Central memory CD8-positive, alpha-beta T cell (primary cell): ENCODE measurements at regions not wholly inside any gene's neighbourhood (a gene's known extent, or its start where the extent isn't known, plus 50 kb on each side); places are given as distances from the start of the nearest gene placed in this dataset.

Source experiments
- ATAC-seq: fragments of 150-1000 bp; cut with Tn5 transposase; replicated peaks from 2 replicates; pipeline ENCODE4 v1.10.0; 2022; ENCODE audit warnings: mild to moderate bottlenecking, moderate FRiP score, moderate number of reproducible peaks; ENCODE audit not compliant: poor library complexity, severe bottlenecking; ENCODE audit errors: extremely low read depth
- DNase-seq, 2 donors: peaks; one replicate each; pipeline ENCODE4 v3.0.0; 2021; ENCODE audit warnings: low spot score in 2 of 2
- H3K27ac Mint-ChIP-seq: one replicate; pipeline ENCODE4 v1.8.0; 2022; ENCODE audit warnings: low read depth, mild to moderate bottlenecking, moderate library complexity, mixed read lengths
- H3K27me3 Mint-ChIP-seq: one replicate; pipeline ENCODE4 v1.8.0; 2022; ENCODE audit warnings: mixed read lengths
- H3K36me3 Mint-ChIP-seq: one replicate; pipeline ENCODE4 v1.8.0; 2022; ENCODE audit warnings: mild to moderate bottlenecking, moderate library complexity, mixed read lengths; ENCODE audit not compliant: insufficient read depth
- H3K4me1 Mint-ChIP-seq: one replicate; pipeline ENCODE4 v1.8.0; 2022; ENCODE audit warnings: mixed read lengths
- H3K4me3 Mint-ChIP-seq: one replicate; pipeline ENCODE4 v1.8.0; 2022; ENCODE audit warnings: mild to moderate bottlenecking, moderate library complexity, mixed read lengths
- H3K9me3 Mint-ChIP-seq: one replicate; pipeline ENCODE4 v1.8.0; 2022; ENCODE audit warnings: mixed read lengths

- H3K27me3 Mint-ChIP-seq = no peaks in the 10 kb centered on the region
- no peaks in the 10 kb centered on the region for H3K4me1 Mint-ChIP-seq
- H3K27ac Mint-ChIP-seq = no peak overlapping the region
- H3K4me3 Mint-ChIP-seq = no peak overlapping the region
- DNase-seq = no peak
- ATAC-seq = no peak
- H3K36me3 Mint-ChIP-seq = no peaks in the 10 kb centered on the region
- no peaks in the 10 kb centered on the region for H3K9me3 Mint-ChIP-seq
Measured at GRCh38 chr2:145112467-145112866, 592.5 kb upstream of the ZEB2 start.

- DNase-seq (no peak), ATAC-seq (no peak)
- H3K27me3 Mint-ChIP-seq = no peaks in the 10 kb centered on the region
- no peak overlapping the region for H3K27ac Mint-ChIP-seq
- no peaks in the 10 kb centered on the region for H3K36me3 Mint-ChIP-seq
- no peaks in the 10 kb centered on the region for H3K9me3 Mint-ChIP-seq
- no peaks in the 10 kb centered on the region for H3K4me1 Mint-ChIP-seq
- H3K4me3 Mint-ChIP-seq = no peak overlapping the region
Measured at GRCh38 chr2:145110668-145111356, 590.9 kb upstream of the ZEB2 start.

- no peaks in the 10 kb centered on the region for H3K9me3 Mint-ChIP-seq
- no peak overlapping the region for H3K27ac Mint-ChIP-seq
- H3K4me3 Mint-ChIP-seq = no peak overlapping the region
- H3K4me1 Mint-ChIP-seq = no peaks in the 10 kb centered on the region
- no peaks in the 10 kb centered on the region for H3K36me3 Mint-ChIP-seq
- ATAC-seq (no peak), DNase-seq (no peak)
- no peaks in the 10 kb centered on the region for H3K27me3 Mint-ChIP-seq
Measured at GRCh38 chr2:145108959-145109710, 589.2 kb upstream of the ZEB2 start.

GRCh38 chr2:145108361-145108778, 588.5 kb upstream of the ZEB2 start:
- Mint-ChIP-seq H3K27me3 (no peaks in the 10 kb centered on the region), H3K4me3 (no peak overlapping the region), H3K4me1 (no peaks in the 10 kb centered on the region), H3K9me3 (no peaks in the 10 kb centered on the region), H3K27ac (no peak overlapping the region), H3K36me3 (no peaks in the 10 kb centered on the region)
- DNase-seq (no peak), ATAC-seq (no peak)

- H3K4me1 Mint-ChIP-seq = no peaks in the 10 kb centered on the region
- H3K4me3 Mint-ChIP-seq = no peak overlapping the region
- peaks cover under 1% of the 10 kb centered on the region for H3K27me3 Mint-ChIP-seq
- ATAC-seq = no peak
- H3K9me3 Mint-ChIP-seq = no peaks in the 10 kb centered on the region
- H3K36me3 Mint-ChIP-seq = no peaks in the 10 kb centered on the region
- no peak for DNase-seq
- H3K27ac Mint-ChIP-seq = no peak overlapping the region
Measured at GRCh38 chr2:145106293-145106692, 586.4 kb upstream of the ZEB2 start.

GRCh38 chr2:145102706-145103105, 582.8 kb upstream of the ZEB2 start:
- H3K27me3 Mint-ChIP-seq = peaks cover 29% of the 10 kb centered on the region
- H3K36me3 Mint-ChIP-seq = no peaks in the 10 kb centered on the region
- H3K4me1 Mint-ChIP-seq = no peaks in the 10 kb centered on the region
- no peak overlapping the region for H3K4me3 Mint-ChIP-seq
- DNase-seq = no peak
- H3K27ac Mint-ChIP-seq = no peak overlapping the region
- ATAC-seq = no peak
- no peaks in the 10 kb centered on the region for H3K9me3 Mint-ChIP-seq

GRCh38 chr2:145100301-145100700, 580.4 kb upstream of the ZEB2 start:
- no peaks in the 10 kb centered on the region for H3K4me1 Mint-ChIP-seq
- no peaks in the 10 kb centered on the region for H3K36me3 Mint-ChIP-seq
- H3K9me3 Mint-ChIP-seq = no peaks in the 10 kb centered on the region

GRCh38 chr2:145096582-145096981, 576.7 kb upstream of the ZEB2 start:
- H3K27me3 Mint-ChIP-seq = peaks cover 56% of the 10 kb centered on the region
- no peaks in the 10 kb centered on the region for H3K4me1 Mint-ChIP-seq
- DNase-seq (no peak), ATAC-seq (no peak)
- H3K36me3 Mint-ChIP-seq = no peaks in the 10 kb centered on the region
- no peak overlapping the region for H3K4me3 Mint-ChIP-seq
- no peaks in the 10 kb centered on the region for H3K9me3 Mint-ChIP-seq
- H3K27ac Mint-ChIP-seq = no peak overlapping the region

More at GRCh38 chr2:145100301-145100700, 580.4 kb upstream of the ZEB2 start:
- no peak for DNase-seq
- Mint-ChIP-seq H3K27ac (no peak overlapping the region), H3K4me3 (no peak overlapping the region), H3K27me3 (peaks cover 49% of the 10 kb centered on the region)
- ATAC-seq = no peak

GRCh38 chr2:145095641-145096435, 575.9 kb upstream of the ZEB2 start:
- Mint-ChIP-seq H3K36me3 (no peaks in the 10 kb centered on the region), H3K27me3 (peaks cover 51% of the 10 kb centered on the region), H3K4me1 (no peaks in the 10 kb centered on the region), H3K27ac (no peak overlapping the region), H3K4me3 (no peak overlapping the region), H3K9me3 (no peaks in the 10 kb centered on the region)
- ATAC-seq (no peak), DNase-seq (no peak)

GRCh38 chr2:145094370-145094769, 574.5 kb upstream of the ZEB2 start:
- DNase-seq (no peak), ATAC-seq (no peak)
- H3K36me3 Mint-ChIP-seq = no peaks in the 10 kb centered on the region
- no peaks in the 10 kb centered on the region for H3K4me1 Mint-ChIP-seq
- no peak overlapping the region for H3K4me3 Mint-ChIP-seq
- no peak overlapping the region for H3K27ac Mint-ChIP-seq
- peaks cover 41% of the 10 kb centered on the region for H3K27me3 Mint-ChIP-seq
- H3K9me3 Mint-ChIP-seq = no peaks in the 10 kb centered on the region

GRCh38 chr2:145091967-145092366, 572.0 kb upstream of the ZEB2 start:
- Mint-ChIP-seq H3K27ac (no peak overlapping the region), H3K4me3 (no peak overlapping the region), H3K36me3 (no peaks in the 10 kb centered on the region), H3K27me3 (peaks cover 37% of the 10 kb centered on the region), H3K9me3 (no peaks in the 10 kb centered on the region), H3K4me1 (no peaks in the 10 kb centered on the region)
- ATAC-seq (no peak), DNase-seq (no peak)

- H3K36me3 Mint-ChIP-seq = no peaks in the 10 kb centered on the region
- no peak for ATAC-seq
- no peak overlapping the region for H3K27ac Mint-ChIP-seq
- no peaks in the 10 kb centered on the region for H3K9me3 Mint-ChIP-seq
- peaks cover 29% of the 10 kb centered on the region for H3K27me3 Mint-ChIP-seq
- DNase-seq = no peak
- H3K4me1 Mint-ChIP-seq = no peaks in the 10 kb centered on the region
- no peak overlapping the region for H3K4me3 Mint-ChIP-seq
Measured at GRCh38 chr2:145090841-145091761, 571.2 kb upstream of the ZEB2 start.
